C4-2B (cell line): ENCODE measurements at regions not wholly inside any gene's neighbourhood (a gene's known extent, or its start where the extent isn't known, plus 50 kb on each side); places are given as distances from the start of the nearest gene placed in this dataset.

Source experiments
- CTCF ChIP-seq: fragments of 450-650 bp; conservative IDR thresholded peaks from 2 replicates; pipeline ENCODE4 v1.5.1; 2017; ENCODE audit warnings: mild to moderate bottlenecking
- ZFX ChIP-seq: fragments of 450-650 bp; IDR thresholded peaks from 2 replicates; pipeline ENCODE4 v1.6.1; 2017

- TF ChIP-seq CTCF = no peak
- TF ChIP-seq ZFX = 0 out of 2 replicates have a peak, but pooled peaks have one; percentile 9
Measured at GRCh38 chr14:30822080-30822571, 52.2 kb upstream of the COCH start.
